ENCODE measurements at regions not wholly inside any gene's neighbourhood (a gene's known extent, or its start where the extent isn't known, plus 50 kb on each side); places are given as distances from the start of the nearest gene placed in this dataset.

- no peak for TF ChIP-seq GATA2 (IDR thresholded peaks at IDR 0.05; ENCODE audit: low read depth, low read length)
- no peak for TF ChIP-seq GATA3 (IDR thresholded peaks at IDR 0.05; ENCODE audit: low read depth, low read length)
Observed at GRCh38 chr5:91898898-91899297, 515.8 kb upstream of the ARRDC3 start.

- TF ChIP-seq GATA3 (IDR thresholded peaks at IDR 0.05; ENCODE audit: low read depth, low read length) (no peak), GATA2 (IDR thresholded peaks at IDR 0.05; ENCODE audit: low read depth, low read length) (no peak)
Observed at GRCh38 chr5:91898019-91898418, 514.9 kb upstream of the ARRDC3 start.

GRCh38 chr5:91888810-91889209, 505.7 kb upstream of the ARRDC3 start:
- TF ChIP-seq GATA3 (IDR thresholded peaks at IDR 0.05; ENCODE audit: low read depth, low read length), result no peak
- no peak for TF ChIP-seq GATA2 (IDR thresholded peaks at IDR 0.05; ENCODE audit: low read depth, low read length)

DNA sequence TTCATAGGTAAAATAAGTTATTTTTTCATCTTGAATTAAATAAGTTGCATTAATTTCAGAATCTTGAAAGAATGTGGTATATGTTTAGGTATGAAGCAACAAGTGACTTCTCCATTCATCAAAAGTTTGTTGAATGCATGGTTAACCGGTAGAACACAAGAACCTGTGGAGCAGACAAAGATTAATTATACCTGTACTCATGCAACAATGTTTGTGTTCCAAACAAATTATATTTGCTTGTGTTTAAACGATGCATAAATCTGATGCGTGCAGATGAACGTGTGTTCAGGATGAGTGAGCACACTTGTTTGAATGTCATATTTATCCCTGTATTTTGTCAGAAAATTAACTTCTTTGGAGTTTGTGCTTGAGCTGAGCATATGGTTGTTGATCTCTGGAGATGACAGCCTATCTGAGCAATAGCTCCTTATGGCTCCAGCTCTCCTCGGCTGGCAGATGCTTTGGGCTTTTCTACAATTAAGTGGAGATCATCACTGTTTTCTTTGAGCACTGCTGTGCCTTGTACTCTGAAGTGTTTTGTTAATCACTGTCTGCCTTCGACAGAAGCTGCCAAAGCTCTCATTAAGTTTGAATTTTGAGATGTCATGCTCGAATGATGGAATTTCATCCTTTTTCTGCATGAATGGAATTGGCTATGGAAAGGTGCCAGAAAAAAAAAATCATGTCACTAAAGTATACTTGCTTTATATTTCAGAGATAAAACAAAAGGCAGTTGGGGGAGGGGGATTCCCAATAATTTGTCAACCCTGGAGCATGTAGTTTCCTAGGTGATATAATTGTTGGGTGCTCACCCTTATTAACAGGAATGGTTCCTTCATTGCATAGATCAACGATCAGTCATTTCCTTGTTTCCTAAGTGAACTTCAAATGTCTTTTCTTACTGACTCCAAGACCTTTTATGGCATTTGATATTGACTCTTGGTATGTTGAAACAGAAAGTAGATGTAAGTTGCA, 502.5 kb upstream of the ARRDC3 start:
- no peak for TF ChIP-seq GATA3 (IDR thresholded peaks at IDR 0.05; ENCODE audit: low read depth, low read length)
- TF ChIP-seq GATA2 (IDR thresholded peaks at IDR 0.05; ENCODE audit: low read depth, low read length), result no peak

DNA sequence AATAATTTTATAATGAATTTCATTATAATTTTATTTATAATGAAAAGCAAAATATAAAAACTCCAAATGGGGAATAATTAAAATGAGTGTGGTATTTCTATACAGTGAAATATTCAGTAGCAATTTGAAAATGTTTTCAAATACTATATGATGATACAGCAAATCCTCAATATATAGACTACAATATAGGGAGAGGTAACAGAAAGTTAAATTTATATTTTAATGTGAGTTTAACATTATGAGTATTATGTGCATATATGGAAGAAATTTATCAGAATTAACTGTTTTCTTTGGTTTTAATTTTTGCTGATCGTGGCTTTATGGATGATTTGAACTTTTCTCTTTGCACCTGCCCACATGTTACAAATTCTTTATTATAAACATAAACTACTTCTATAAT, 500.9 kb upstream of the ARRDC3 start:
- TF ChIP-seq GATA2 (IDR thresholded peaks at IDR 0.05; ENCODE audit: low read depth, low read length), result no peak
- no peak for TF ChIP-seq GATA3 (IDR thresholded peaks at IDR 0.05; ENCODE audit: low read depth, low read length)

DNA sequence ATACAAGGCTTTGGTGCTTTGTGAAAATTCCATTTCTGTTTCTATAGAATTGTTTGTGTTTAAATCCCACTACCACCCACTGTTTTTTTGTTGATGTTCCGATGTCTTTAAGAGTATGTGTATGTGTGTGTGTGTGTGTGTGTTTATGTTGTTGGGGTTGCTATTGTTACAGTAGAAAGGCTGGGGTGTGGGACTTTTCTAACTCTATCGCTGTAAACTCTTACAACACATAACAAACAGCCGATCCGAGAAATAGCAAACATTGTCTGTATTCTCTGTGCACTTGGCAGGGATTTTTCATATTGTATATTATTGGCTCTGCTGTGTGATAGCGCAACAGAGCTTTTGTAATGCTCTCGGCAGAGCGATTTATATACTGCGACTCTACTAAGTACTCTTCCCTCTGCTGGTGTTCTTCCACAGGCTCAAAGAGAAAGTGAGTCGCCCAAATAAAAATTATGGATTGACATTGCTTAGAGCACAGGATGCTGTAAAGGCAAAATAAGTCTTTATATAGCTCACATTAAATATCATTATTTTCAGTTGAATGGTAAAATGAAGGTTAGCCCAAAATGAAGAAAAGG, 492.2 kb upstream of the ARRDC3 start:
- TF ChIP-seq GATA3 (IDR thresholded peaks at IDR 0.05; ENCODE audit: low read depth, low read length) (no peak), GATA2 (IDR thresholded peaks at IDR 0.05; ENCODE audit: low read depth, low read length) (no peak)

DNA sequence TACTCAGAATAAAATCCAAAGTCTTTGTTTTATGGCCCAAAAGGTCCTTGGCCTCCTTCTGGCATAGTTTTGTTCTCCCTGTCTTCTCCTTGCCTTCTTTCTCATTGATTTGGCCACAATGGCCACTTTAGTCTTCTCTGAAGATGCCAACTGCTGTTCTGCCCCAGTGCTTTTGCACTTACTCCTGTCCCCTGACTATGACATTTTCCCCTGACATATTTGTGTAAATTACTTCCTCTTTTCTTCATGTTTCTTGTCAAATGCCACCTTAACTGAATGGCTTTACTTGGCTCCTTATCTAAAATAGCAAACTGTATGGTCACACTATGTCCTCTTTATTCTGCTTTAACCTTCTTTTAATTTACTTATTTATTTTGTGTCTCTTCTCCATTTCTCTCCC, 484.7 kb upstream of the ARRDC3 start:
- no peak for TF ChIP-seq GATA3 (IDR thresholded peaks at IDR 0.05; ENCODE audit: low read depth, low read length)
- no peak for TF ChIP-seq GATA2 (IDR thresholded peaks at IDR 0.05; ENCODE audit: low read depth, low read length)

- TF ChIP-seq GATA3 (IDR thresholded peaks at IDR 0.05; ENCODE audit: low read depth, low read length), result no peak
- TF ChIP-seq GATA2 (IDR thresholded peaks at IDR 0.05; ENCODE audit: low read depth, low read length), result no peak
Observed at GRCh38 chr5:91865915-91866314, 482.8 kb upstream of the ARRDC3 start.

- TF ChIP-seq GATA2 (IDR thresholded peaks at IDR 0.05; ENCODE audit: low read depth, low read length) (no peak), GATA3 (IDR thresholded peaks at IDR 0.05; ENCODE audit: low read depth, low read length) (no peak)
Observed at GRCh38 chr5:91864962-91865361, 481.8 kb upstream of the ARRDC3 start.

DNA sequence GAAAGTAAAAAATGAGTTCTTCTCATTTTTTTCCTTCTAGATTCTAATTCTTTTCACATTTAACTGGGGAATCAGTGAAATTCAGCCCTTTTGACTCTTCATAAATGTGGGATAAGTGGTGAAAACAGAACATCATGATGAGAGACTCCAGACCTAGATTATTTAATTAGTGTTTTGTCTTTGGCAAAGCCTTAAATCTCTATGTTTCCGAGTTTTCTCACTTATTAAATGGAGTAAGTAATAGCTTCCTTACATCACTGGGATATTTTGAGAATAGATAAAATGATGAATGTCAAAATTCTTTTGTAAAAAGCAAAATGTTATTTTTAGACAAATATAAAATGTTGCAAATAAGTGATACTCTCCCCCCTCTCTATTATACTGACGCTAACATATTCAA, 468.6 kb upstream of the ARRDC3 start:
- no peak for TF ChIP-seq GATA2 (IDR thresholded peaks at IDR 0.05; ENCODE audit: low read depth, low read length)
- TF ChIP-seq GATA3 (IDR thresholded peaks at IDR 0.05; ENCODE audit: low read depth, low read length), result no peak

DNA sequence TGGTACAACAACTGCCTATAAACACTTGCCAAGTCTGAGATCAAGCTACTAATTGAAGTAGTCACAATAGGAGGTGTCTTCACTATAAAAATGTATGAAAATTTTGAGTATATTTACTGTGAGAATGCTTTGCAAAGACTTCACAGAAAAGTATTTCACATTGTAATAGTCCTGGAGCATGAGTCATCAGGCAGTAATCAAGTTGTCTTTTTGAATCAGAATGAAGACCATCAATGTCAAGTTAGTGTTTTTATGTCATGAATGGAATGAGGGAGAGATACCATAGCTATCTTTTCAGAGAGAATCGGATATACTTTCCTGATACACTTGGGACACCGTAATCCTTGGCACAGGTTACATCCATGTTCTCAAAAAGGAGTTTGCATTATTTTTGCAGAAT, 466.9 kb upstream of the ARRDC3 start:
- no peak for TF ChIP-seq GATA3 (IDR thresholded peaks at IDR 0.05; ENCODE audit: low read depth, low read length)
- no peak for TF ChIP-seq GATA2 (IDR thresholded peaks at IDR 0.05; ENCODE audit: low read depth, low read length)

DNA sequence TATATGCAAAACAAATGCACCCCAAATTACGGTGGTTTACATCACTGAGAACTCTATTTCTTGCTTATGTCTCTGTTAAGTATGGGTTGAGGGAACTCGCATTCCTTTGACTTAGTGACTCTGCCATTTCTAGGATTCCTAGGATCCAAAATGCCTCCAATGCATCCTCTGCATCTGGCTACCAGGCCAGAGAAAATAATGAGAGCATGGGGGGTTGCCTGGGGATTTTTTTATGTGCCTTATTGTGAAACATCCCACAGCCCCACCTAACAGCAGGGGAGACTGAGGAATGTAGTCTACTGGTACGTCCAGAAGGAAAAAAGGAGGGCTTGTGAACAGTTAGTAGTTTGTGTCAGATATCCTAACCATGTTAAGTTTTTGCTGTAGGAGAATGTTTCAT, 466.0 kb upstream of the ARRDC3 start:
- TF ChIP-seq GATA2 (IDR thresholded peaks at IDR 0.05; ENCODE audit: low read depth, low read length) (no peak), GATA3 (IDR thresholded peaks at IDR 0.05; ENCODE audit: low read depth, low read length) (no peak)

DNA sequence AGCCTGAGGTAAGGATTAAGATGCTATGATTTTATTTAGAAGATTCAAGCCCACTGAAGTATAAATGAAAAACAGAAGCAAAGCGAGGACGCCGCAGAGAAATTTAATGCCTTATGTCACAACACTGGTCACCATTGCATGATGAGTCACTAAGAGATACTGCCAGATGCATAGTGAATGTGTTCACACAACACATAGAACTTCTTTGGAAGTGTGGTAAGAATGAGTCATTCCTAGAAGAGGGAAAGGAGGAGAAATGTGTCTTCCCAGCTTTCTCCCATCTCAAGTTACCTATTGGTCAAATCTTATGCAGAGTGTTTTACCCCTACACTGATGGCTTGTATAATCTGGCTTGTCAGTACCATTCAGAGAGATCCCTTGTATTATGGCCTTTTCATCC, 465.3 kb upstream of the ARRDC3 start:
- TF ChIP-seq GATA2 (IDR thresholded peaks at IDR 0.05; ENCODE audit: low read depth, low read length) (no peak), GATA3 (IDR thresholded peaks at IDR 0.05; ENCODE audit: low read depth, low read length) (no peak)

DNA sequence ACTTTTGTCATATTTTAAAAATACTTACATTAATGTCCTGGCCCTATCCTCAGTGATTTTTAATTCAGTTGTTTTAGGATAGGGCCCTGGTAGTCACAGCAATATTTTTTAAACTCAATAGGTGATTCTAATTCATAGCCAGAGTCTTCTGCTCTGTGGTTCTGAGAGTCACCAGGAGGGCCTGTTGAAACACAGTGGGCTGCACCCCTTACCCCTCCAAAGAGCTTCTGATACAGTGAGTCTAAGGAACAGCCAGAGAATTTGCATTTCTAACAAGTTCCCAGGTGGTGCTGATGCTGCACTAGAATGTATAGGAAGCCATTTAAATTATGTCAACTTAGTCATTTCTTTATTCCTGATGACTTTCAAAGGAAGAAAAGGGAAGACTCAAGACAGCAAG, 458.3 kb upstream of the ARRDC3 start:
- TF ChIP-seq GATA2 (IDR thresholded peaks at IDR 0.05; ENCODE audit: low read depth, low read length), result no peak
- no peak for TF ChIP-seq GATA3 (IDR thresholded peaks at IDR 0.05; ENCODE audit: low read depth, low read length)

- TF ChIP-seq GATA3 (IDR thresholded peaks at IDR 0.05; ENCODE audit: low read depth, low read length), result no peak
- no peak for TF ChIP-seq GATA2 (IDR thresholded peaks at IDR 0.05; ENCODE audit: low read depth, low read length)
Observed at GRCh38 chr5:91840412-91840811, 457.3 kb upstream of the ARRDC3 start.
